ENCODE measurements at regions not wholly inside any gene's neighbourhood (a gene's known extent, or its start where the extent isn't known, plus 50 kb on each side); places are given as distances from the start of the nearest gene placed in this dataset.

DNA sequence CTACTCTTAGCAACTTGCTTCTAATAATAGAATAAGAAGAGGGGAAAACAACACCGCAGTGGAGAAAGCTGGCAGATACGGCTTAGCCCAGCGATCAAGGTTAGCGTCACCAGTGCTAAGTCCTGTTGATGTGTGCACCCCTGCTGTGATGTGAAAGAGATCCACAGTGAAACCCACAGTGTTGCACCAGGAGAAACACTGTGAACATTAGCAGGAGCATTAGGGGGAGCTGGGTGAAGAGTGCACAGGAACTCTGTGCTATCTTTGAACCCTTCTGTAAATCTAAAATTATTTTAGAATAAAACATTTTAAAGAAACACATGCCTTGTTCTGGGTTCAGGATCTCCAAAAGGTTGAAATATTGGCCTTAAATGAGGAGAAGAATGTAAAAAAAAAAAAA is 154.1 kb upstream of the UNC5B start:
- TF ChIP-seq POLR2A (IDR thresholded peaks at IDR 0.05) = no peak
- TF ChIP-seq, protein P1, sequence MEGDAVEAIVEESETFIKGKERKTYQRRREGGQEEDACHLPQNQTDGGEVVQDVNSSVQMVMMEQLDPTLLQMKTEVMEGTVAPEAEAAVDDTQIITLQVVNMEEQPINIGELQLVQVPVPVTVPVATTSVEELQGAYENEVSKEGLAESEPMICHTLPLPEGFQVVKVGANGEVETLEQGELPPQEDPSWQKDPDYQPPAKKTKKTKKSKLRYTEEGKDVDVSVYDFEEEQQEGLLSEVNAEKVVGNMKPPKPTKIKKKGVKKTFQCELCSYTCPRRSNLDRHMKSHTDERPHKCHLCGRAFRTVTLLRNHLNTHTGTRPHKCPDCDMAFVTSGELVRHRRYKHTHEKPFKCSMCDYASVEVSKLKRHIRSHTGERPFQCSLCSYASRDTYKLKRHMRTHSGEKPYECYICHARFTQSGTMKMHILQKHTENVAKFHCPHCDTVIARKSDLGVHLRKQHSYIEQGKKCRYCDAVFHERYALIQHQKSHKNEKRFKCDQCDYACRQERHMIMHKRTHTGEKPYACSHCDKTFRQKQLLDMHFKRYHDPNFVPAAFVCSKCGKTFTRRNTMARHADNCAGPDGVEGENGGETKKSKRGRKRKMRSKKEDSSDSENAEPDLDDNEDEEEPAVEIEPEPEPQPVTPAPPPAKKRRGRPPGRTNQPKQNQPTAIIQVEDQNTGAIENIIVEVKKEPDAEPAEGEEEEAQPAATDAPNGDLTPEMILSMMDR (IDR thresholded peaks at IDR 0.05) = no peak
- no peak for DNase-seq
- no peaks in the 10 kb centered on the region for H3K4me1 ChIP-seq

DNA sequence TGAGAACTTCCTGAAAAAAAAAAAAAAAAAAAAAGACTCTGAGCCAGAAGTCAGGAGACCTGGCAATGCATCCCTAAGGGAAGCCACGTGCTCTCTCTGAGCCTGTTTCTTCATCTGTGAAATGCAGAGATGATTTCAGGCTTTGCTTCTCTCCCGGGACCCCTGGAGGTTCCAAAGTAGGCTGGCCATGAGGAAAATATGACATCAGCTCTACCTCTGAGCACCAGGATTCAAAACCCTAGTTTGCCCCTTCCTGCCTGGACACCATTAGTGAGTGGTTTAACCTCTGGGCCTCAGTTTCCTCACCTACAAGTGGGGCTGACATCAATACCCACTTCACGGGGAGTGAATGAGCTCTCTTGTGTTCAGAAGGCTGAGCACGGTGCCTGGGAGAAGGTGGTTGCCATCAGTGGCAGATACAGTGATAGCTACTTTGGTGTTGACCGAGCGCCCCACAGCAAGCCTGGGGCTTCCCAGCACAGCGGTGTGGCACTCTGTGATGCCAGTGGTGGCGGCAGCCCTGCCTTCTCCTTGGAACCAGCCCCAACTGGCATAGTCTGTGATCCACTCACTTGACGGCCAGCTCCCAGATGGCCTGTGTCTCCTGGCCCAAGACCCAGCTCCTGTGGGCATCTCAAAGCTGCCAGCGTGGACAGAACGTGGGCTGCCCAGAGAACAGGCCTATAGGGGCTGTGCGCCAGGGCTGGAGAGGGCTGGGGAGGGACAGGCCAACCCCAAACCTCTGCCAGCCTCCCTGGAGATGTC is 153.1 kb upstream of the UNC5B start:
- no peak for DNase-seq
- TF ChIP-seq, protein P1 (IDR thresholded peaks at IDR 0.05) = no peak
- TF ChIP-seq POLR2A (IDR thresholded peaks at IDR 0.05) = no peak
- H3K4me3 ChIP-seq = no peak overlapping the region
- H3K9me3 ChIP-seq = no peaks in the 10 kb centered on the region
- no peaks in the 10 kb centered on the region for H3K36me3 ChIP-seq
- no peak overlapping the region for H3K27ac ChIP-seq
- H3K27me3 ChIP-seq = no peaks in the 10 kb centered on the region
- no peaks in the 10 kb centered on the region for H3K4me1 ChIP-seq

More for the DNA sequence above, 154.1 kb upstream of the UNC5B start:
- Histone ChIP-seq H3K4me3 (no peak overlapping the region), H3K9me3 (no peaks in the 10 kb centered on the region), H3K36me3 (no peaks in the 10 kb centered on the region), H3K27ac (no peak overlapping the region), H3K27me3 (no peaks in the 10 kb centered on the region)

DNA sequence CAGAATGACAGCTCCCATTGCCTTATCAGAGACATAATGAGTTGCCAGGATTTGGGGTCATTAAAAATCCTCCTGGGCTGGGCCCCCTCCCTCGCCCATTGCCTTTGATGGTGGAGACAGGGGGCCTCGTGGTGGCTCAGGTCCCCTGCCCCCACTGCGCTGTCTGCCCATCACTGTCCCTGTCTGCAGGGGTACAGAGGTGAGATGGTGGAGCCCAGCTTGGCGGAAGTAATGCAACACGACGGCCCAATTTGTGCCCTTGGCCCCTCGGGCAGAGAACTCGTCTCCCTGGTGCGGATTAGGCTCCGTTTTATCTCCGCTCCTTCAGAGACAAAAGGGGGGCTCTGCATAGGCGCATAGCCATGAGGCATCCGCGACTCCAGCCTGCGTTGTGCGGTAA is 152.4 kb upstream of the UNC5B start:
- H3K4me1 ChIP-seq = no peaks in the 10 kb centered on the region
- no peak for DNase-seq
- no peaks in the 10 kb centered on the region for H3K27me3 ChIP-seq
- H3K36me3 ChIP-seq = no peaks in the 10 kb centered on the region
- TF ChIP-seq, protein P1 (IDR thresholded peaks at IDR 0.05) = no peak
- TF ChIP-seq POLR2A (IDR thresholded peaks at IDR 0.05) = no peak
- no peak overlapping the region for H3K4me3 ChIP-seq
- H3K27ac ChIP-seq = no peak overlapping the region
- no peaks in the 10 kb centered on the region for H3K9me3 ChIP-seq

DNA sequence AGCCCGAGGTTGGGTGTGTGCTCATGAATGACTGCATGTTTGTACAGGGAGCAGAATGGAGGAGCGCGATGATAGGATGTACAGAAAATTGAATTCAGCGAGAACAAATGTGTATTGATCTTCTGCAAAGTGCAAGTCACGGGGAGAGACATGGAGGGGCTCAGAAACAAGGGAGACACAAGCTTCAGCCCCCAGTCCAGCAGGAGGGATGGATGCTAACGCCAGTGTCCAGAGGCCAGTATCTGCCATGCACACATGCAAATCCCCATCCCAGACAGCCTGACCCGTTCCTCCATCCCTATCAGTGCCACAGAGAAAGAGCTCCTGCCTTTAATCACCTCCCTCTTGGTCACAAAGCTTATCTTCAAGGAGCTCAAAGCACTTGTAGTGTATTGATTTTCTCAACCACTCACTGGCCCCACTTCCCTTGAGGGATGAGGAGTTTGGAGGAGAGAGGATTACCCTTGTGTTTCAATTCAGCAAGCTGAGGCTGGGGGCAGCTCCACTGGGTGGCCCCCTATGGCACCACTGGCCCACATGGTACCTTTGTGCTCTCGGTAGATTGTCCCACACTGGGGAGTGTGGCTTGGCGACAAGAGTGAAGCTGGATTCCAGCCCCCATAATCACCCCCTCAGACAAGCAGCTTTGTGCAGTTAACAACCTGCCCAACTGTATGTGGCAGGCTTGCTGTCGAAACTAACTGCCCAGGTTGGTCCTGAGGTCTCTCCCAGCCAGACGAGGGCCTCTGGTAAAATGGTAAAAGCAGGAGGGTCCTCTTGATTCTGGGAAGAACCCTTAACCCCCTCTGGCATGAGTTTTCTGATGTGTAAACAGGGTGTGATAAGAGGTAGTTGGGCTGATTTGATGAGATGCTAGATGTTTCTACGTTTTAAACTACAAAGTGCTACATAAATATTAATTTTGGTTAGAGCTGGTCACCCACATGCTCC is 151.6 kb upstream of the UNC5B start:
- Histone ChIP-seq H3K4me3 (no peak overlapping the region), H3K27me3 (no peaks in the 10 kb centered on the region), H3K36me3 (no peaks in the 10 kb centered on the region), H3K9me3 (no peaks in the 10 kb centered on the region), H3K4me1 (no peaks in the 10 kb centered on the region), H3K27ac (no peak overlapping the region)
- no peak for DNase-seq
- TF ChIP-seq, protein P1 (IDR thresholded peaks at IDR 0.05) = no peak
- TF ChIP-seq POLR2A (IDR thresholded peaks at IDR 0.05) = no peak

DNA sequence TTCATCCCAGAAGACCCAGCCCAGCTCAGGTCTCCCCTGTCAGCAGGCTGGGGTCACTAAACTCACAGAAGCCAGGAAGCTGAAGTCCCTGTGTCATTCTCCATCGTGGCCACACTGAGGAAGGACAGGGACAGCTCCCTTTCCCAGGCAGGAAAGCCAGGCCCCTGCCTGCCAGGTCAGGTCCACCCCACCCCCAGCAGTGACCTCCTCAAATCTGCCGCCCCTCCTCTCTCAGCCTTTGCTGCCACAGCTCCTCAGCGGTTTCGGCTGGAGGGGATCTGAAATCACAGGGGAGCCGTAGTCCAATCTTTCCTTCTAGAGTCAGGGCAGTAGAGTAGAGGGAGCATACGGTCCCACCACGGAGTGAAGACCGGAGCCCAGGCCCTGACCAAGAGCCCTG is 150.9 kb upstream of the UNC5B start:
- DNase-seq = no peak
- H3K27ac ChIP-seq = no peak overlapping the region
- TF ChIP-seq, protein P1 (IDR thresholded peaks at IDR 0.05) = no peak
- TF ChIP-seq POLR2A (IDR thresholded peaks at IDR 0.05) = no peak
- H3K9me3 ChIP-seq = no peaks in the 10 kb centered on the region
- no peaks in the 10 kb centered on the region for H3K27me3 ChIP-seq
- H3K4me3 ChIP-seq = no peak overlapping the region
- no peaks in the 10 kb centered on the region for H3K36me3 ChIP-seq
- no peaks in the 10 kb centered on the region for H3K4me1 ChIP-seq
